GM18861 (cell line): ENCODE measurements at regions not wholly inside any gene's neighbourhood (a gene's known extent, or its start where the extent isn't known, plus 50 kb on each side); places are given as distances from the start of the nearest gene placed in this dataset.
A peak's percentile ranks its signal among the peaks of the same experiment; 100 is the strongest.

ENCODE experiments used
- ATAC-seq: cut with Tn5 transposase; IDR thresholded peaks from one replicate; pipeline ENCODE4 v1.9.1; 2021; ENCODE audit not compliant: unreplicated experiment

GRCh38 chr5:159525117-159525516 is 194.8 kb upstream of the IL12B start:
- no peak for ATAC-seq

- peak; percentile 68 for ATAC-seq
Measured at GRCh38 chr5:159527546-159528254, 197.4 kb upstream of the IL12B start.

GRCh38 chr5:159531554-159532105 is 201.3 kb upstream of the IL12B start:
- ATAC-seq, result no peak

- ATAC-seq, result no peak
Measured at GRCh38 chr5:159533197-159533596, 202.9 kb upstream of the IL12B start.

GRCh38 chr5:159536166-159536565 is 205.9 kb upstream of the IL12B start:
- ATAC-seq, result no peak

GRCh38 chr5:159536646-159537045 is 206.4 kb upstream of the IL12B start:
- no peak for ATAC-seq

- no peak for ATAC-seq
Measured at GRCh38 chr5:159539678-159540077, 209.4 kb upstream of the IL12B start.

GRCh38 chr5:159543326-159543725 is 213.0 kb upstream of the IL12B start:
- no peak for ATAC-seq

- ATAC-seq, result no peak
Measured at GRCh38 chr5:159545156-159545555, 214.9 kb upstream of the IL12B start.

GRCh38 chr5:159547466-159548195 is 217.3 kb upstream of the IL12B start:
- no peak for ATAC-seq

GRCh38 chr5:159548517-159548916 is 218.2 kb upstream of the IL12B start:
- no peak for ATAC-seq

- no peak for ATAC-seq
Measured at GRCh38 chr5:159549046-159549445, 218.8 kb upstream of the IL12B start.

- ATAC-seq, result no peak
Measured at GRCh38 chr5:159550951-159551350, 220.7 kb upstream of the IL12B start.

- ATAC-seq, result no peak
Measured at GRCh38 chr5:159552751-159553150, 222.5 kb upstream of the IL12B start.

GRCh38 chr5:159553792-159554191 is 223.5 kb upstream of the IL12B start:
- ATAC-seq, result no peak

- no peak for ATAC-seq
Measured at GRCh38 chr5:159555084-159555483, 224.8 kb upstream of the IL12B start.

- ATAC-seq, result no peak
Measured at GRCh38 chr5:159559337-159559736, 229.1 kb upstream of the IL12B start.

GRCh38 chr5:159560088-159560487 is 229.8 kb upstream of the IL12B start:
- no peak for ATAC-seq

GRCh38 chr5:159564031-159564430 is 233.7 kb upstream of the IL12B start:
- ATAC-seq, result no peak

GRCh38 chr5:159566832-159567231 is 236.5 kb upstream of the IL12B start:
- ATAC-seq, result no peak

- no peak for ATAC-seq
Measured at GRCh38 chr5:159567461-159567860, 237.2 kb upstream of the IL12B start.

- no peak for ATAC-seq
Measured at GRCh38 chr5:159571501-159572244, 241.4 kb upstream of the IL12B start.
